SK-N-SH (cell line): ENCODE measurements at regions not wholly inside any gene's neighbourhood (a gene's known extent, or its start where the extent isn't known, plus 50 kb on each side); places are given as distances from the start of the nearest gene placed in this dataset.

Experiments used
- CTCF ChIA-PET: fragments of 300-600, 350-600 bp; formaldehyde crosslinking; extraction: SDS; loops from one replicate; lab custom pipeline; 2021; lab: Yijun Ruan, JAX
- POLR2A ChIA-PET: fragments of 350-600 bp; sonication (Branson Sonifier 250); formaldehyde crosslinking; extraction: SDS; loops from one replicate; lab custom pipeline; 2020; ENCODE audit warnings: antibody characterized with exemption, inconsistent platforms; lab: Yijun Ruan, JAX
- DNase-seq: peaks from one replicate; pipeline ENCODE4 v3.0.0; 2012
- H2AFZ ChIP-seq: fragments of 200-600 bp; sonication (generic); 2 replicates; pipeline ENCODE4 v1.8.1; 2016; ENCODE audit warnings: antibody characterized with exemption, mild to moderate bottlenecking, low read depth
- H3F3A ChIP-seq: fragments of 200-600 bp; sonication (generic); replicated peaks from 2 replicates; pipeline ENCODE3; 2016; ENCODE audit warnings: antibody characterized with exemption, mild to moderate bottlenecking; ENCODE audit not compliant: insufficient read depth
- H3K27ac ChIP-seq, 2 experiments: fragments of 200-500 bp in 1 of 2; fragments of 200-600 bp in 1 of 2; sonication (Bioruptor generic) in 1 of 2; sonication (generic), shearing (Covaris generic) in 1 of 2; 2 replicates each; pipeline versions ENCODE4 v1.5.1 to v1.6.1; 2014 to 2016; ENCODE audit warnings: low read depth in 2 of 2, inconsistent platforms in 1 of 2, low read length in 1 of 2, mild to moderate bottlenecking in 1 of 2, mixed read lengths in 1 of 2
- H3K27me3 ChIP-seq: fragments of 200-600 bp; sonication (generic), shearing (Covaris generic); 2 replicates; pipeline ENCODE4 v1.6.1; 2016; ENCODE audit warnings: mixed run types; ENCODE audit not compliant: insufficient read depth
- H3K36me3 ChIP-seq, 2 experiments: fragments of 200-500 bp in 1 of 2; fragments of 200-600 bp in 1 of 2; sonication (Bioruptor generic) in 1 of 2; sonication (generic) in 1 of 2; replicated peaks in 1 of 2; 2 replicates each; pipeline versions ENCODE3 to v1.5.1; 2014 to 2016; ENCODE audit warnings: low read length in 1 of 2, mild to moderate bottlenecking in 1 of 2; ENCODE audit not compliant: insufficient read depth in 2 of 2, control insufficient read depth in 1 of 2
- H3K4me1 ChIP-seq, 2 experiments: fragments of 200-500 bp in 1 of 2; fragments of 200-600 bp in 1 of 2; sonication (Bioruptor generic) in 1 of 2; sonication (generic), shearing (Covaris generic) in 1 of 2; 2 replicates each; pipeline versions ENCODE4 v1.5.1 to v1.6.1; 2014 to 2016; ENCODE audit warnings: low read depth in 1 of 2, low read length in 1 of 2, mixed run types in 1 of 2; ENCODE audit not compliant: insufficient read depth in 2 of 2, control insufficient read depth in 1 of 2
- H3K4me2 ChIP-seq: fragments of 200-600 bp; sonication (generic), shearing (Covaris generic); 2 replicates; pipeline ENCODE4 v1.6.1; 2017; ENCODE audit warnings: mixed run types
- H3K4me3 ChIP-seq, 2 experiments: fragments of 200-500 bp in 1 of 2; fragments of 200-600 bp in 1 of 2; sonication (Bioruptor generic) in 1 of 2; sonication (generic), shearing (Covaris generic) in 1 of 2; 2 replicates each; pipeline versions ENCODE4 v1.5.1 to v1.8.1; 2014 to 2016; ENCODE audit warnings: low read depth in 2 of 2, inconsistent platforms in 1 of 2, low read length in 1 of 2, mild to moderate bottlenecking in 1 of 2, mixed read lengths in 1 of 2, moderate library complexity in 1 of 2
- H3K79me2 ChIP-seq: fragments of 200-600 bp; sonication (generic); 2 replicates; pipeline ENCODE4 v1.8.1; 2017; ENCODE audit warnings: mild to moderate bottlenecking; ENCODE audit not compliant: insufficient read depth
- H3K9ac ChIP-seq: fragments of 200-600 bp; sonication (generic); 2 replicates; pipeline ENCODE4 v1.6.1; 2017; ENCODE audit warnings: mixed run types
- H3K9me2 ChIP-seq: fragments of 200-600 bp; sonication (generic); 2 replicates; pipeline ENCODE4 v1.6.1; 2017; ENCODE audit warnings: mixed run types
- H3K9me3 ChIP-seq: fragments of 200-600 bp; sonication (generic); 2 replicates; pipeline ENCODE4 v1.6.1; 2017; ENCODE audit warnings: mixed run types, mild to moderate bottlenecking, moderate library complexity
- H4K20me1 ChIP-seq: fragments of 200-600 bp; sonication (generic); 2 replicates; pipeline ENCODE4 v1.6.1; 2017; ENCODE audit warnings: mild to moderate bottlenecking, mixed run types; ENCODE audit not compliant: insufficient read depth
- CTCF ChIP-seq: fragments of 200-600 bp; sonication (generic); IDR thresholded peaks from 2 replicates; pipeline ENCODE4 v1.6.1; 2017; ENCODE audit warnings: antibody characterized with exemption, mild to moderate bottlenecking, moderate library complexity
- ELF1 ChIP-seq: IDR thresholded peaks from 2 replicates; pipeline ENCODE4 v1.4.0; 2012
- EP300 ChIP-seq, 2 experiments: IDR thresholded peaks; 2 replicates each; pipeline versions ENCODE4 v1.4.0 to v1.6.1; 2012; ENCODE audit warnings: borderline replicate concordance in 1 of 2, low read depth in 1 of 2, low read length in 1 of 2
- FOSL2 ChIP-seq: IDR thresholded peaks from 2 replicates; pipeline ENCODE4 v1.4.0; 2012; ENCODE audit warnings: low read depth, mild to moderate bottlenecking, moderate library complexity, borderline replicate concordance
- FOXJ3 ChIP-seq: sonication (generic); formaldehyde crosslinking; IDR thresholded peaks from 2 replicates; pipeline ENCODE4 v1.5.1; 2020; ENCODE audit warnings: mild to moderate bottlenecking, missing genetic modification reagents
- FOXM1 ChIP-seq: IDR thresholded peaks from 2 replicates; pipeline ENCODE4 v1.4.0; 2012; ENCODE audit warnings: low read depth, mild to moderate bottlenecking
- GABPA ChIP-seq: IDR thresholded peaks from 2 replicates; pipeline ENCODE4 v1.4.0; 2012; ENCODE audit warnings: low read depth, mild to moderate bottlenecking
- GATA2 ChIP-seq: sonication (generic); formaldehyde crosslinking; IDR thresholded peaks from 2 replicates; pipeline ENCODE4 v1.5.0; 2020; ENCODE audit warnings: mild to moderate bottlenecking, missing genetic modification reagents
- MEF2A ChIP-seq: IDR thresholded peaks from 2 replicates; pipeline ENCODE4 v1.4.0; 2012; ENCODE audit warnings: low read depth, borderline replicate concordance
- NFIC ChIP-seq: IDR thresholded peaks from 2 replicates; pipeline ENCODE4 v1.4.0; 2012; ENCODE audit warnings: borderline replicate concordance
- RXRA ChIP-seq: IDR thresholded peaks from 2 replicates; pipeline ENCODE4 v1.4.0; 2012; ENCODE audit warnings: low read depth, mild to moderate bottlenecking, borderline replicate concordance
- SIN3A ChIP-seq: IDR thresholded peaks from 2 replicates; pipeline ENCODE4 v1.6.1; 2012; ENCODE audit warnings: low read depth, mild to moderate bottlenecking, low read length, moderate library complexity, borderline replicate concordance
- TAF1 ChIP-seq: IDR thresholded peaks from 2 replicates; pipeline ENCODE4 v1.6.1; 2012; ENCODE audit warnings: low read depth, mild to moderate bottlenecking, low read length, moderate library complexity, borderline replicate concordance
- TCF12 ChIP-seq: IDR thresholded peaks from 2 replicates; pipeline ENCODE4 v1.4.0; 2012
- TEAD4 ChIP-seq: IDR thresholded peaks from 2 replicates; pipeline ENCODE4 v1.4.0; 2012; ENCODE audit warnings: mild to moderate bottlenecking, borderline replicate concordance; ENCODE audit not compliant: insufficient read depth
- USF1 ChIP-seq: IDR thresholded peaks from 2 replicates; pipeline ENCODE4 v1.4.0; 2012; ENCODE audit warnings: low read depth, borderline replicate concordance
- WGBS: methylation state at CpG from one replicate; pipeline ENCODE4 v1.1.6; 2017; ENCODE audit warnings: low lambda C conversion rate; 5-methylcytosine and 5-hydroxymethylcytosine counted together

- TF ChIP-seq EP300 (IDR thresholded peaks at IDR 0.05; ENCODE audit: borderline replicate concordance in 1 of 2, low read depth in 1 of 2, low read length in 1 of 2): no peak
- no peak for TF ChIP-seq FOXM1
- no peak for TF ChIP-seq USF1
- no peak for TF ChIP-seq GABPA
- TF ChIP-seq SIN3A: no peak
- no peak for TF ChIP-seq NFIC
- no peak for TF ChIP-seq FOSL2
- TF ChIP-seq, all 33 proteins: peak for 0
Measured at GRCh38 chr17:33753452-33753851, 460.4 kb upstream of the ASIC2 start (continued).

GRCh38 chr17:33756021-33756420, 462.9 kb upstream of the ASIC2 start:
- Histone ChIP-seq H3K36me3 (no peaks in the 10 kb centered on the region), H3K4me1 (no peaks in the 10 kb centered on the region; a peak in 2 of 4 replicates), H3K79me2 (no peaks in the 10 kb centered on the region), H3K9me2 (no peaks in the 10 kb centered on the region), H3K9me3 (no peaks in the 10 kb centered on the region), H2AFZ (no peak overlapping the region), H3F3A (no peaks in the 10 kb centered on the region), H4K20me1 (no peaks in the 10 kb centered on the region), H3K4me2 (no peak overlapping the region), H3K27ac (no peak overlapping the region), H3K27me3 (no peaks in the 10 kb centered on the region), H3K4me3 (no peak overlapping the region), H3K9ac (no peak overlapping the region)
- CTCF ChIA-PET: interaction anchor here (1.2 kb wide), 1 partner anchor 15 kb away, joined by 4 read pairs; no protein-coding TSS in a partner anchor
- TF ChIP-seq TEAD4 (no peak), TAF1 (no peak), FOXM1 (no peak), MEF2A (no peak), GATA2 (no peak)
- POLR2A ChIA-PET: no interaction called here
- 20% methylated on average over 1 of the region's 2 CpGs for WGBS
- no peak for DNase-seq

- Histone ChIP-seq H3K27me3 (no peaks in the 10 kb centered on the region), H3K4me2 (no peak overlapping the region), H4K20me1 (no peaks in the 10 kb centered on the region), H3K9ac (no peak overlapping the region), H3K9me2 (no peaks in the 10 kb centered on the region), H3K4me1 (peaks cover 0 to 4% of the 10 kb centered on the region in 2 experiments; a peak in 1 of 4 replicates), H3K27ac (no peak overlapping the region), H2AFZ (no peak overlapping the region), H3K4me3 (no peak overlapping the region), H3K36me3 (no peaks in the 10 kb centered on the region), H3K79me2 (no peaks in the 10 kb centered on the region), H3K9me3 (no peaks in the 10 kb centered on the region), H3F3A (no peaks in the 10 kb centered on the region)
- CTCF ChIA-PET: interaction anchor here (1.0 to 2.5 kb wide), 6 partner anchors 13 to 381 kb away, joined by 3 to 12 read pairs (median 4); no protein-coding TSS in a partner anchor
- DNase-seq: no peak
- POLR2A ChIA-PET: no interaction called here
- 17% methylated on average over 1 of the region's 1 CpG for WGBS
- TF ChIP-seq TEAD4: no peak
- no peak for TF ChIP-seq CTCF
- TF ChIP-seq TCF12: no peak
- no peak for TF ChIP-seq RXRA
- TF ChIP-seq FOXJ3 (CRISPR knock-in tag): no peak
- no peak for TF ChIP-seq ELF1
- TF ChIP-seq NFIC: no peak
Measured at GRCh38 chr17:33765871-33766270, 472.8 kb upstream of the ASIC2 start.
